BLaER1 treated with 17β-estradiol and CSF1 and Interleukin-3, amounts not matched to agents 10 nM and 100 nM (cell line): ENCODE measurements at regions not wholly inside any gene's neighbourhood (a gene's known extent, or its start where the extent isn't known, plus 50 kb on each side); places are given as distances from the start of the nearest gene placed in this dataset.
A peak's percentile ranks its signal among the peaks of the same experiment; 100 is the strongest.

Experiments used
- H3K27ac ChIP-seq, 11 experiments: shearing (Covaris generic); formaldehyde crosslinking; 2 replicates each; pipeline ENCODE4 v1.8.1; 2022
- H3K27me3 ChIP-seq, 11 experiments: shearing (Covaris generic); formaldehyde crosslinking; 2 replicates each; pipeline ENCODE4 v1.8.1; 2022
- H3K36me3 ChIP-seq, 11 experiments: shearing (Covaris generic); formaldehyde crosslinking; 2 replicates each; pipeline ENCODE4 v1.8.1; 2022
- H3K4me1 ChIP-seq, 10 experiments: shearing (Covaris generic); formaldehyde crosslinking; 2 replicates each; pipeline ENCODE4 v1.8.1; 2022
- H3K4me2 ChIP-seq, 11 experiments: shearing (Covaris generic); formaldehyde crosslinking; 2 replicates each; pipeline ENCODE4 v1.8.1; 2022
- H3K4me3 ChIP-seq, 10 experiments: shearing (Covaris generic); formaldehyde crosslinking; 2 replicates each; pipeline ENCODE4 v1.8.1; 2022
- H3K9ac ChIP-seq, 11 experiments: shearing (Covaris generic); formaldehyde crosslinking; 2 replicates each; pipeline ENCODE4 v1.8.1; 2022
- H3K9me3 ChIP-seq, 11 experiments: shearing (Covaris generic); formaldehyde crosslinking; replicated peaks in 1 of 11; 2 replicates each; pipeline ENCODE4 v1.8.1; 2022
- H4K20me1 ChIP-seq, 11 experiments: shearing (Covaris generic); formaldehyde crosslinking; 2 replicates each; pipeline ENCODE4 v1.8.1; 2022
- Cebpa-rat ChIP-seq, 11 experiments: shearing (Covaris generic); IDR thresholded peaks; 2 replicates each; pipeline ENCODE4 v1.8.1; 2022

- no peak for TF ChIP-seq Cebpa-rat (IDR thresholded peaks at IDR 0.05)
- Histone ChIP-seq H3K9ac (no peak overlapping the region), H4K20me1 (peaks cover 0 to 24% (median 0%) of the 10 kb centered on the region in 11 experiments; a peak in 6 of 22 replicates), H3K4me2 (no peak overlapping the region; a peak in 1 of 22 replicates), H3K9me3 (no peaks in the 10 kb centered on the region), H3K4me1 (peaks cover 21 to 79% (median 65%) of the 10 kb centered on the region in 10 experiments), H3K27me3 (peaks cover 7 to 39% (median 23%) of the 10 kb centered on the region in 11 experiments; a peak in 16 of 22 replicates), H3K27ac (no peak overlapping the region), H3K4me3 (no peak overlapping the region), H3K36me3 (no peaks in the 10 kb centered on the region)
Observed at GRCh38 chr16:85441189-85441889, 171.8 kb upstream of the GSE1 start.

DNA sequence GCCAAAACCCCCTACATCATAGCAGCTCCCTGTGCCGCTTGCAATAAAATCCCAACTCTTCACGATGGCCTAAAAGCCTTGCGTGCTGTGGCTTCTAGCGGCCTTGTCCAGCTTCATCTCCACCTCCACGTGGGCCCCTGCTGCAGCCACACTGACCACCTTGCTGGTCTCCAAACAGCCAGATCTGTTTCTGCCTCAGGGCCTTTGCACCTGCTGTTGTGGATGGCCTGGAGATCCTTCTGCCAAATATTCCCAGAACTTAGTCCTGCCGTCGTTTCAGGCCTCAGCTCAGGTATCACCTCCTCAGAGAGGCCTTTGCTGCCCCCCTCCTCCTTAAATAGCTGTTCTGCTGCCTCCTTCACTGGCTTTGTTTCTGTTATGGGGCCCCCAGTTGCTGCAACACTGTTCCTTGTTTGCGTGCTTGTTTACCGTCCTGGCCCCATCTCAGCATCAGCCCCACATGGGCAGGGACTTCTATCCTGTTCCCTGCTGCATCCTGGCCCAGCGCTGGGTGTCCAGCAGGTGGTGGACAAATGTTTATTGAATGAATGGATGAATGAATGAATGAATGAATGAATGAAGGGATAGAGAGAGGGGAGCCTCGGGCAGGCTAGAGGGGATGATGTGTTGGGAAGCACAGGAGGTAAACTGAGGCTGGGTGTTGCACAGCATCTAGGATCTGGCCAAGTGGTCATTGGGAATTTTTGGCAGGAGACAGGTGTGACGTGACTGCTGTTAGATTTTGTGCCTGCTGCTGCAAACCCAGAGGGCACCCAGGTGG, 171.0 kb upstream of the GSE1 start:
- Histone ChIP-seq H3K27me3 (peaks cover 11 to 41% (median 27%) of the 10 kb centered on the region in 11 experiments; a peak in 16 of 22 replicates), H3K4me2 (no peak overlapping the region), H3K27ac (no peak overlapping the region), H4K20me1 (peaks cover 0 to 31% (median 0%) of the 10 kb centered on the region in 11 experiments; a peak in 9 of 22 replicates), H3K9me3 (no peaks in the 10 kb centered on the region), H3K36me3 (no peaks in the 10 kb centered on the region), H3K4me3 (no peak overlapping the region), H3K4me1 (peaks cover 21 to 79% (median 65%) of the 10 kb centered on the region in 10 experiments), H3K9ac (no peak overlapping the region)
- TF ChIP-seq Cebpa-rat (IDR thresholded peaks at IDR 0.05): no peak

GRCh38 chr16:85443116-85443515, 170.0 kb upstream of the GSE1 start:
- H3K9ac ChIP-seq: no peak overlapping the region
- peaks cover 0 to 41% (median 0%) of the 10 kb centered on the region in 11 experiments; a peak in 9 of 22 replicates for H4K20me1 ChIP-seq
- H3K36me3 ChIP-seq: no peaks in the 10 kb centered on the region
- no peak overlapping the region for H3K4me3 ChIP-seq
- H3K27ac ChIP-seq: no peak overlapping the region
- H3K27me3 ChIP-seq: peaks cover 11 to 50% (median 28%) of the 10 kb centered on the region in 11 experiments; a peak in 16 of 22 replicates
- peaks cover 15 to 79% (median 65%) of the 10 kb centered on the region in 10 experiments for H3K4me1 ChIP-seq
- TF ChIP-seq Cebpa-rat (IDR thresholded peaks at IDR 0.05): no peak
- no peaks in the 10 kb centered on the region for H3K9me3 ChIP-seq
- H3K4me2 ChIP-seq: no peak overlapping the region

DNA sequence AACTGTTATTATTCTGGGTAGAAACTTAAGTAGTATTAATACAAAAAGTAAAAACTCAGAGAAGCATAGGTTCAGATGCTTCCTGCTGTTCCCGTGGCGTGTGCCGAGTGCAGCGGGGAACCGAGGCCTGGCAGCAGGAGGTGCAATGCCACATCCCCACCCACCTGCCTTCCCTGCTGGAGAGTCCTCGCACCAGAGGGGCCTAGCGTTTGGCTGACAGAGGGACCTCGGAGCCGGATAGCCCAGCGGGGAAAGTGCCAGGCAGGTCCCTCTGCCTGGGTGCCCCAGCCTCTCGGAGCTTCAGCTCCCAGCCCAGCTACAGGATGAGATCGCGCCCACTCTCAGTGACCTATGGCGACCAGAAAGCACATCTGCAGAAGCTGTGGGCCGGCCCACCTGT, 169.6 kb upstream of the GSE1 start:
- Histone ChIP-seq H3K4me1 (peaks cover 16 to 79% (median 65%) of the 10 kb centered on the region in 10 experiments), H3K27me3 (peaks cover 11 to 50% (median 28%) of the 10 kb centered on the region in 11 experiments; a peak in 16 of 22 replicates), H3K27ac (no peak overlapping the region), H3K36me3 (no peaks in the 10 kb centered on the region), H3K4me3 (no peak overlapping the region), H3K9me3 (no peaks in the 10 kb centered on the region), H3K9ac (no peak overlapping the region), H3K4me2 (peak overlapping the region in 3 of 11 experiments; percentile 85 to 96 (median 92); a peak in 4 of 22 replicates), H4K20me1 (peaks cover 0 to 46% (median 0%) of the 10 kb centered on the region in 11 experiments; a peak in 9 of 22 replicates)
- no peak for TF ChIP-seq Cebpa-rat (IDR thresholded peaks at IDR 0.05)

GRCh38 chr16:85445064-85445778, 167.9 kb upstream of the GSE1 start:
- peak overlapping the region in 2 of 11 experiments; percentile 32 to 38; a peak in 4 of 22 replicates for H3K9ac ChIP-seq
- H3K4me3 ChIP-seq: no peak overlapping the region
- peak overlapping the region in 9 of 11 experiments; percentile 39 to 96 (median 85); a peak in 18 of 22 replicates for H3K4me2 ChIP-seq
- peaks cover 29 to 79% (median 69%) of the 10 kb centered on the region in 10 experiments for H3K4me1 ChIP-seq
- no peaks in the 10 kb centered on the region for H3K36me3 ChIP-seq
- H3K27me3 ChIP-seq: peaks cover 11 to 61% (median 28%) of the 10 kb centered on the region in 11 experiments; a peak in 16 of 22 replicates
- no peak overlapping the region for H3K27ac ChIP-seq
- H3K9me3 ChIP-seq: no peaks in the 10 kb centered on the region
- peaks cover 0 to 58% (median 0%) of the 10 kb centered on the region in 11 experiments; a peak in 9 of 22 replicates for H4K20me1 ChIP-seq
- TF ChIP-seq Cebpa-rat (IDR thresholded peaks at IDR 0.05): no peak

DNA sequence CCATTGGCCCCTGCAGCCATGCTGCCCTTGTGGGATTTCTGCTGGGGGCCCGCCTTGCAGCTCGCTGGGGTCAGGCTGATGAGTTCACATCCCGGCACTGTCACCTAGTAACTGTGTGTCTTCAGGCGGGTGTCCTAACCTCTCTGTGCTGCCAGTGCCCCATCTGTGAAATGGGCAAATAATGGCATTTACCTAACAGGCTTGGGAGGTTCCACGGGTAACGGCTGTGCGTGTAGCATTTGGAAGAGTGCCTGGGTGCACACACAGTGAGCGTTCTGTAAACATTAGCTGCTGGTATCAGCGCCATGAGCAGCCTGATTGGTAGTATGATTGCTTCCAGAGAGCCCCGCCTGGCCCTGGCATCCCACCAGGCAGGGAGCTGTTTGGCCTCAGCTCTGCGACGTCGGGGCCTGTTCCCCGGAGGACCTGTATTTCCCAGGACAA, 167.3 kb upstream of the GSE1 start:
- TF ChIP-seq Cebpa-rat (IDR thresholded peaks at IDR 0.05): no peak
- Histone ChIP-seq H3K9ac (peak overlapping the region in 1 of 11 experiments; percentile 38; a peak in 1 of 22 replicates), H3K9me3 (no peaks in the 10 kb centered on the region), H3K4me1 (peaks cover 29 to 80% (median 70%) of the 10 kb centered on the region in 10 experiments), H3K4me2 (peak overlapping the region in 9 of 11 experiments; percentile 66 to 96 (median 85); a peak in 16 of 22 replicates), H3K4me3 (no peak overlapping the region), H3K27me3 (peaks cover 11 to 61% (median 28%) of the 10 kb centered on the region in 11 experiments; a peak in 16 of 22 replicates), H3K36me3 (no peaks in the 10 kb centered on the region), H3K27ac (no peak overlapping the region), H4K20me1 (peaks cover 0 to 58% (median 0%) of the 10 kb centered on the region in 11 experiments; a peak in 9 of 22 replicates)

GRCh38 chr16:85446951-85447692, 166.0 kb upstream of the GSE1 start:
- Histone ChIP-seq H3K27ac (peak overlapping the region in 5 of 11 experiments; percentile 56 to 91 (median 84); a peak in 8 of 22 replicates), H3K4me3 (no peak overlapping the region; a peak in 1 of 20 replicates), H3K9me3 (no peaks in the 10 kb centered on the region), H3K4me2 (peak overlapping the region in 10 of 11 experiments; percentile 15 to 96 (median 85); a peak in 19 of 22 replicates), H3K9ac (peak overlapping the region in 5 of 11 experiments; percentile 41 to 80 (median 76); a peak in 8 of 22 replicates), H3K4me1 (peaks cover 29 to 92% (median 82%) of the 10 kb centered on the region in 10 experiments), H3K27me3 (peaks cover 11 to 67% (median 28%) of the 10 kb centered on the region in 11 experiments; a peak in 16 of 22 replicates), H3K36me3 (no peaks in the 10 kb centered on the region), H4K20me1 (peaks cover 0 to 58% (median 0%) of the 10 kb centered on the region in 11 experiments; a peak in 9 of 22 replicates)
- TF ChIP-seq Cebpa-rat (IDR thresholded peaks at IDR 0.05): no peak
